ENCODE measurements at regions not wholly inside any gene's neighbourhood (a gene's known extent, or its start where the extent isn't known, plus 50 kb on each side); places are given as distances from the start of the nearest gene placed in this dataset.

DNA sequence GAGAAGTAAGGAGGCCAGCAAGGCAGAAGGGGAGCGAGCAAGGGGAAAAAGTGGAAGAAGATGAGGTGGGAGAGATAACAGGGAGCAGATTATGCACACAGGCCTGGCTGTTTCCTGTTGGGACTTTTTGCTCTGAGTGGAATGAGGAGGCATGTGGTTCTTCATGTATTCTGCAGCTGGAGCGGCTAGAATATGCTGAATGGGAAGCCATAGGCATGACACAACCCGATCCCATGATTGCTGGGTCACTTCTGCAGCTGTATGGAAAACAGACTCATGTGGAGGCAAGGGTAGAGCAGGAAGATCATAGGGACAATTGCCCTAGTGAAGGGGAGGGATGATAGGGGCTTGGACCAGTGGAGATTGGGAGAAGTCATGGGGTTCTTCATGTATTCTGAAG is 206.0 kb upstream of the SUCLG2 start:
- Histone ChIP-seq H3K4me1 (peaks cover 14% of the 10 kb centered on the region), H3K4me2 (no peak overlapping the region), H3K4me3 (no peak overlapping the region), H3K27me3 (no peaks in the 10 kb centered on the region), H3K36me3 (no peaks in the 10 kb centered on the region), H3K9ac (no peak overlapping the region), H4K20me1 (no peaks in the 10 kb centered on the region), H3K9me3 (peaks cover 6% of the 10 kb centered on the region; the same call in 1 of the 2 replicates), H3K27ac (no peak overlapping the region)
- no peak for TF ChIP-seq Cebpa-rat (IDR thresholded peaks at IDR 0.05)

DNA sequence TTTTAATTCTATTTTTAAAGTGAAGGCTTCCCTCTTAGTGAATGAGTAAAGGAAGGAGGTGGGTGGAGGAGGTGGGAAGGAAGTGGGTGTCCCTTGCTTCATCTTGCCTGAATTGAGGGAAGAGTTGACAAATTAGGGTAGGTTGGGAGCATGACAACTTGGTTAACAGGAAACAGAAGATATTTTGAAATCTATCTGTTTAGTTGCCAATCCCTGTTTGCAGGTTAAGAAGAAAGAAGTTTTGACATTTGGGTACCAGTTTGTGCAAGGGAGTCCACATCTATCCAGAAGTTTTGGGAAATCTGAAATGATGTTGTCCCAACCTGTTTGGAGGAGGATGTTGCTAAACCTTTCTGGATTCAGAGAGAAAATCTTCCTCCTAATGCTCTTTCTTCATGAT is 204.1 kb upstream of the SUCLG2 start:
- Histone ChIP-seq H3K9me3 (peaks cover 6% of the 10 kb centered on the region; the same call in 1 of the 2 replicates), H3K4me1 (peaks cover 14% of the 10 kb centered on the region), H3K4me2 (peak overlapping the region; percentile 46), H3K4me3 (no peak overlapping the region), H3K9ac (no peak overlapping the region), H4K20me1 (no peaks in the 10 kb centered on the region), H3K36me3 (no peaks in the 10 kb centered on the region), H3K27me3 (no peaks in the 10 kb centered on the region), H3K27ac (no peak overlapping the region)
- no peak for TF ChIP-seq Cebpa-rat (IDR thresholded peaks at IDR 0.05)

DNA sequence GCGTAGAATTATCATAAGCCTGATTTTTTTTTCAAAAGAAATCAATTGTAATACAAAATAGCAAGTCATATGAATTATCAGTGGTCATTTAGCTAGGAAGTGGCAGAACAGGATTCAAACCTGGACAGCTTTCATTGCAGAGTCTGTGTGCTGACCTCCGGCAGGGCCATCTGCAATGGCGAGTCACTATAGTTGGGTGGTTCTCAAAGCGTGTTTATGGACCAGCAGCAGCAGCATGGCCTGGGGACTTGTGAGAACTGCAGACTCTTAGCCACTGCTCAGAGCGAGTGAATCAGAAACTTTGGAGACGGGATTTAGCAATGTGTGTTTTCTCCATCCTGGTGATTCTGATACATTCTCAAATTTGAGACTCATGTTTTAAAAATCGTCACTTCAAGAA is 202.3 kb upstream of the SUCLG2 start:
- no peaks in the 10 kb centered on the region for H3K36me3 ChIP-seq
- TF ChIP-seq Cebpa-rat (IDR thresholded peaks at IDR 0.05), result no peak
- no peak overlapping the region for H3K27ac ChIP-seq
- H3K4me1 ChIP-seq, result peaks cover 14% of the 10 kb centered on the region
- no peak overlapping the region for H3K9ac ChIP-seq
- H3K27me3 ChIP-seq, result no peaks in the 10 kb centered on the region
- peaks cover 6% of the 10 kb centered on the region; the same call in 1 of the 2 replicates for H3K9me3 ChIP-seq
- H4K20me1 ChIP-seq, result no peaks in the 10 kb centered on the region
- H3K4me3 ChIP-seq, result no peak overlapping the region
- no peak overlapping the region for H3K4me2 ChIP-seq

DNA sequence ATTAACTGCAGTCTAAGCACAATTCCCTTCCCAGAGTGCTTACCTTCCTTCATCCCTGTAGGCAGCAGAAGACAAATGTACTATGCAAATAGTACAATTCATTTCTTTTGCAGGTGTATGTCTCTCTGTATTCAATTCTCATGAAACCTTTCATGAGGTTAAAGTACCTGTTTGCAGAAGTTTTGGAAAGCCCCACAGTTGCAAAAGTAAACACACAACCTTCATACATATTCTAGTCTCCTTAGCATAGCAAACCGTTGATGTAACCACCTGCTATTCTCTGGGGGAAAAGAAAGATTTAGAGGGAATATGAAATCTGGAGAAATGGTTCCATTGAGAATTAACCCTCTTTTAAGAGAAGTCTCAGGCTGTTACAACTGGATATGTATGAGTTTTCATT is 200.3 kb upstream of the SUCLG2 start:
- Histone ChIP-seq H3K4me1 (peaks cover 14% of the 10 kb centered on the region), H3K4me2 (no peak overlapping the region), H3K9me3 (peaks cover 6% of the 10 kb centered on the region; the same call in 1 of the 2 replicates), H3K9ac (no peak overlapping the region), H3K36me3 (no peaks in the 10 kb centered on the region), H3K27me3 (no peaks in the 10 kb centered on the region), H4K20me1 (no peaks in the 10 kb centered on the region), H3K4me3 (no peak overlapping the region), H3K27ac (no peak overlapping the region)
- no peak for TF ChIP-seq Cebpa-rat (IDR thresholded peaks at IDR 0.05)

DNA sequence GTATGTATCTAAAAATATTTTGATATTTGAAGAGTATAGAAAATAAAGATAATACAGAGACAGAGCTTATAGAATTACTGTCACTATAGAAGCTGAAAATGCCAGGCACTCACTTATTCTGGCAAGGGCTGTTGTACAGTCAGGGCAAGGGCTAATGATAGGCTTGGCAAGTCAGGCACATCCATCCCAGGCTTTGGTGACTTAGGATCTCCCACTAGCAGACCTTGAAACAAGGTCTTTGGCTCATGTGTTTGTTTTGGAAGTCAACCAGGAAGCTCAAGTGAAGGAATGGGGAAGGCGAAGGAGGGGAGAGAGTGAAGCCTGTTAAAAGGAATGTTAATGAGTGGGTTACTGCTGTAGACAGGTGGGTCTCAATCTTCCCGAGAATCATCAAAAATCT is 199.1 kb upstream of the SUCLG2 start:
- no peaks in the 10 kb centered on the region for H3K36me3 ChIP-seq
- no peaks in the 10 kb centered on the region for H3K27me3 ChIP-seq
- TF ChIP-seq Cebpa-rat (IDR thresholded peaks at IDR 0.05), result no peak

DNA sequence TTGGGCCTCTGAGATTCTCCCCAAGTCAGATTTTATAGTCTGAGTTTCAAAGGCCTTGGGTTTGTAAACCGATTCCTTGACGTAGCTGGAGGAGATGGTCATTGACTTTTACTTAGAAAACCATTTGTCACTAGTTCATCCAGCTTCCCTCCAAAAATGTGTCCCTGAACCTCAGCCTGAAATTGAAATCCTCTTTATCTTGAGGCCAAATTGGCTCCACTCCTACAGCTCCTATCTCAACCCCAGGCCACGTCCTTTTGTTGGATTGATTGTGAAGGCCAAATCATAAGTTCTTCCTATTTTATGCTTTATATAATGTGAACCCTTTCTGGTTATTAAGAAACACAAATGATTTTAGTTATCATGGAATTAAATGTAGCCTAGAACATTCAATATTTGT is 193.9 kb upstream of the SUCLG2 start:
- H3K36me3 ChIP-seq, result no peaks in the 10 kb centered on the region
- no peak overlapping the region for H3K9ac ChIP-seq
- H3K4me1 ChIP-seq, result no peaks in the 10 kb centered on the region
- H3K9me3 ChIP-seq, result no peaks in the 10 kb centered on the region
- H4K20me1 ChIP-seq, result no peaks in the 10 kb centered on the region
- no peaks in the 10 kb centered on the region for H3K27me3 ChIP-seq
- H3K4me3 ChIP-seq, result no peak overlapping the region
- H3K4me2 ChIP-seq, result no peak overlapping the region
- no peak overlapping the region for H3K27ac ChIP-seq
- TF ChIP-seq Cebpa-rat (IDR thresholded peaks at IDR 0.05), result no peak

More for the DNA sequence above, 199.1 kb upstream of the SUCLG2 start:
- Histone ChIP-seq H3K4me1 (peaks cover 8% of the 10 kb centered on the region), H3K9ac (no peak overlapping the region), H3K4me2 (no peak overlapping the region), H3K9me3 (no peaks in the 10 kb centered on the region), H4K20me1 (no peaks in the 10 kb centered on the region), H3K27ac (no peak overlapping the region), H3K4me3 (no peak overlapping the region)

DNA sequence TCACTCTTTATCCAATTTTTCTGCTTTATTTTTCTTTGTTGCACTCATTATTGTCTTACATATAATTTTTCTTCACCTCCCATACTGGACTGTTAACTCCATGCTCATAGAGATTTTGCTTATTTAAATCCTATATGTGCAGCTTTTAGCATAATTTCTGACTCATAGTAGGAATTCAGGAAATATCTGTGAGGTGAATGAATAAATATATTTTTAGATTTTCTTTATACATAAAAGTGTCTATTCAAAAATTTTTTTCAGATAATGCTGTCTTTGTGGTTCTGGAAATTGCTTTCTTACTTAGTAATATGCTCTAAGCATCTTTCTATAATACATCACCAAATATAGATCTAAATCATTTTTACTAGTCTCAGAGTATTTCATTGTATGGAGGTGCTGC is 191.8 kb upstream of the SUCLG2 start:
- Histone ChIP-seq H4K20me1 (no peaks in the 10 kb centered on the region), H3K27me3 (no peaks in the 10 kb centered on the region), H3K9ac (no peak overlapping the region), H3K27ac (no peak overlapping the region), H3K4me2 (no peak overlapping the region), H3K4me3 (no peak overlapping the region), H3K9me3 (no peaks in the 10 kb centered on the region), H3K36me3 (no peaks in the 10 kb centered on the region), H3K4me1 (no peaks in the 10 kb centered on the region)
- TF ChIP-seq Cebpa-rat (IDR thresholded peaks at IDR 0.05), result no peak

DNA sequence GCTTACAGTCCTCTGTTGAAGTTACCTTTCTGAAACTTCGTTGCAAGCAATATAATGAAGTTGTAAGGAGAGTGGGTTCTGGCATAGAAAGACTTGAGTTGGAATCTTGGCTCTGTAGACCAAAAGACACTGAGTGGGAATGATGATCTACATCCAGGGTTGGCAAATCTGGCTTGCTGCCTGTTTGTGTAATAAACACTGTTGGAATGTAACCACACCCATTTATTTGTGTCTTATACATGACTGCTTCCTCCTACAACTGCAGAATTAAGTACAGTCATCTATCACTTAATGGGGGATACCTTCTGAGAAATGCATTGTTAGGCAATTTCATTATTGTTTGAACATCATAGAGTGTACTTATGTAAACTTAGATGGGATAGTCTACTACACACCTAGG is 178.4 kb upstream of the SUCLG2 start:
- no peak overlapping the region for H3K27ac ChIP-seq
- H3K9ac ChIP-seq, result no peak overlapping the region
- peaks cover 22% of the 10 kb centered on the region for H3K9me3 ChIP-seq
- no peaks in the 10 kb centered on the region; the same call in 1 of the 2 replicates for H3K27me3 ChIP-seq
- H3K36me3 ChIP-seq, result no peaks in the 10 kb centered on the region
- no peak overlapping the region for H3K4me2 ChIP-seq
- H3K4me1 ChIP-seq, result no peaks in the 10 kb centered on the region
- no peak overlapping the region for H3K4me3 ChIP-seq
- H4K20me1 ChIP-seq, result no peaks in the 10 kb centered on the region
- no peak for TF ChIP-seq Cebpa-rat (IDR thresholded peaks at IDR 0.05)

DNA sequence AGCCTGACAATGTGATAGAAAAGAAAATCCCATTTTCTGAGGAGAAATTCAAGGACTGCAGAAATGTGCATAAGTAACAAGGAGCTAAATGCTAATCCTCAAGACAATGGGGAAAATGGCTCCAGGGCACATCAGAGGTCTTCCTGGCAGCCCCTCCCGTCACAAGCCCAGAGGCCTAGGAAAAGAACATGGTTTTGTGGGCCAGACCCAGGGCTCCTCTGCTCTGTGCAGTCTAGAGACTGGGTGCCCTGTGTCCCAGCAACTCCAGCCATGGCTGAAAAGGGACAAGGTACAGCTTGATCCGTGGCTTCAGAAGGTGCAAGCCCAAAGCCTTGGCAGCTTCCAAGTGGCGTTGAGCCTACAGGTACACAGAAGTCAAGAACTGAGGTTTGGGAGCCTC is 176.8 kb upstream of the SUCLG2 start:
- H4K20me1 ChIP-seq, result no peaks in the 10 kb centered on the region

DNA sequence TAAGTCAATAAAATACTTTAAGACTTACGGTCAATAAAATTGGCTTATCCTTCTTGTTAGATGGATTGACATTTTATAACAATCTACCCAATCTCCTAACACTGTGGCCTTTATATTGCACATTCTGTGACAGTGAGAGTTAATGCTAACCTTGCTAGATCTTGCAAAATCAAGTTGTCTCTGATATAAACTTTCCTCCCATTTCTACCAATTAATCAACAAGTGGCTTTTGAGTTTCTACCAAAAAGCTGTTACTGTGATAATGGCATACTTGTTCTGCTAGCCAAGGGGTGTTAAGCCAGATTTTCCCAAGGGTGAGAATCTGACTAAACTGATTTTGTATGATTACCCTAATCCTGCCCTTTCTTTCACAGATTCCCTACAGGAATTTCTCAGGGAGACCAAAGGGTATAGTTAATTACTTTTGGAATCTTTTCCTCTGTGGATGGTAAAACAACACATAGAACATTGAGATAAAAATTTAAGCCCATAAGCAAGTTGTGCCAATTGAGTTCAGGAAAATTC is 174.1 kb upstream of the SUCLG2 start:
- H3K9me3 ChIP-seq, result peaks cover 8% of the 10 kb centered on the region; the same call in 1 of the 2 replicates
- H3K27ac ChIP-seq, result no peak overlapping the region
- no peak overlapping the region for H3K9ac ChIP-seq
- no peaks in the 10 kb centered on the region for H3K27me3 ChIP-seq
- no peaks in the 10 kb centered on the region for H3K4me1 ChIP-seq
- TF ChIP-seq Cebpa-rat (IDR thresholded peaks at IDR 0.05), result no peak
- no peak overlapping the region for H3K4me2 ChIP-seq
- no peaks in the 10 kb centered on the region for H3K36me3 ChIP-seq
- H4K20me1 ChIP-seq, result no peaks in the 10 kb centered on the region
- no peak overlapping the region for H3K4me3 ChIP-seq

More for the DNA sequence above, 176.8 kb upstream of the SUCLG2 start:
- H3K36me3 ChIP-seq, result no peaks in the 10 kb centered on the region
- H3K4me2 ChIP-seq, result no peak overlapping the region
- no peak overlapping the region for H3K27ac ChIP-seq
- no peak overlapping the region for H3K4me3 ChIP-seq
- no peak overlapping the region for H3K9ac ChIP-seq
- no peaks in the 10 kb centered on the region for H3K27me3 ChIP-seq
- no peak for TF ChIP-seq Cebpa-rat (IDR thresholded peaks at IDR 0.05)
- H3K9me3 ChIP-seq, result peaks cover 22% of the 10 kb centered on the region
- H3K4me1 ChIP-seq, result no peaks in the 10 kb centered on the region

DNA sequence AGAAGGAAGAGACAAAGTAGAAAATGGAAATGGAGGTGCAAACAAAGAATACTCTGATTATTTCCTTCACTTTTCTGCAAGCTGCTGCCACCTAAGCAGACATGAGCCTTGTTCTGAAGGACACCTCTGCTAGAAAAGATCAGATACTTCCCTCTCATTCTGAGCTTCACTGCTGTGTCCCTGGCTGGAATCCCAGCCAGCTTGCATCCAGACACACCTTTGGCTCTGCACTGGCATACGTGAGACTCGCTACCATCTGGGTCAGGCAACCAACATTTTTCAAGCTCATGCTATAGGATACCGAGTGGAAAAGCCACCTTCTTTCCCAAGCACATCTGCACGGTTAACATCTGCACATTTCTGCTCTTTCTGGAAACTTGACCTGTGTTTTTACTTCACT is 166.7 kb upstream of the SUCLG2 start:
- H3K36me3 ChIP-seq, result no peaks in the 10 kb centered on the region
- H4K20me1 ChIP-seq, result no peaks in the 10 kb centered on the region
- H3K27ac ChIP-seq, result no peak overlapping the region
- peaks cover 7% of the 10 kb centered on the region; the same call in 1 of the 2 replicates for H3K4me1 ChIP-seq
- H3K4me2 ChIP-seq, result no peak overlapping the region
- no peaks in the 10 kb centered on the region for H3K9me3 ChIP-seq
- H3K27me3 ChIP-seq, result no peaks in the 10 kb centered on the region
- no peak overlapping the region for H3K4me3 ChIP-seq
- H3K9ac ChIP-seq, result no peak overlapping the region
- TF ChIP-seq Cebpa-rat (IDR thresholded peaks at IDR 0.05), result no peak

Measured in BLaER1 (cell line).